SK-N-SH treated with all-trans-retinoic acid at 6 μM for 48 hours (cell line): ENCODE measurements at regions not wholly inside any gene's neighbourhood (a gene's known extent, or its start where the extent isn't known, plus 50 kb on each side); places are given as distances from the start of the nearest gene placed in this dataset.

ENCODE experiments used
- ATAC-seq: fragments of 200-7000 bp; cut with Tn5 transposase; 3 replicates; pipeline ENCODE4 v1.9.1; 2020; ENCODE audit warnings: mild to moderate bottlenecking, moderate library complexity
- BACH2 ChIP-seq: fragments of 250-450 bp; sonication (Bioruptor Pico); IDR thresholded peaks from 2 replicates; pipeline ENCODE4 v1.9.0; 2021; ENCODE audit warnings: mild to moderate bottlenecking, borderline replicate concordance
- CREB5 ChIP-seq: fragments of 250-450 bp; sonication (Bioruptor Pico); IDR thresholded peaks from 2 replicates; pipeline ENCODE4 v1.5.1; 2020; ENCODE audit warnings: low read depth, mild to moderate bottlenecking, moderate library complexity
- CSDC2 ChIP-seq: fragments of 250-450 bp; sonication (Bioruptor Pico); IDR thresholded peaks from 2 replicates; pipeline ENCODE4 v1.5.0; 2020; ENCODE audit warnings: mild to moderate bottlenecking, moderate library complexity
- ESRRG ChIP-seq: fragments of 250-450 bp; sonication (Bioruptor Pico); IDR thresholded peaks from 2 replicates; pipeline ENCODE4 v1.6.1; 2021; ENCODE audit warnings: mild to moderate bottlenecking
- GLIS3 ChIP-seq: fragments of 250-450 bp; sonication (Bioruptor Pico); IDR thresholded peaks from 2 replicates; pipeline ENCODE4 v1.5.0; 2020; ENCODE audit warnings: mild to moderate bottlenecking, moderate library complexity
- ISL1 ChIP-seq: fragments of 250-450 bp; sonication (Bioruptor Pico); IDR thresholded peaks from 2 replicates; pipeline ENCODE4 v2.1.2; 2022; ENCODE audit warnings: mild to moderate bottlenecking, moderate library complexity
- OSR1 ChIP-seq: fragments of 250-450 bp; sonication (Bioruptor Pico); IDR thresholded peaks from 2 replicates; pipeline ENCODE4 v1.8.0; 2022; ENCODE audit warnings: moderate library complexity, mild to moderate bottlenecking, inconsistent platforms
- PATZ1 ChIP-seq: fragments of 250-450 bp; sonication (Bioruptor Pico); IDR thresholded peaks from 2 replicates; pipeline ENCODE4 v1.8.0; 2020; ENCODE audit warnings: mild to moderate bottlenecking, moderate library complexity, borderline replicate concordance
- POU6F1 ChIP-seq: fragments of 250-450 bp; sonication (Bioruptor Pico); IDR thresholded peaks from 2 replicates; pipeline ENCODE4 v1.8.0; 2021; ENCODE audit warnings: low read depth, mild to moderate bottlenecking, moderate library complexity, borderline replicate concordance
- PPARA ChIP-seq: fragments of 250-450 bp; sonication (Bioruptor Pico); IDR thresholded peaks from 2 replicates; pipeline ENCODE4 v1.5.0; 2020; ENCODE audit warnings: mild to moderate bottlenecking, borderline replicate concordance
- SNAI2 ChIP-seq: fragments of 250-450 bp; sonication (Bioruptor Pico); IDR thresholded peaks from 2 replicates; pipeline ENCODE4 v1.5.0; 2020; ENCODE audit warnings: mild to moderate bottlenecking, moderate library complexity
- TCF4 ChIP-seq: fragments of 250-450 bp; sonication (Bioruptor Pico); IDR thresholded peaks from 2 replicates; pipeline ENCODE4 v1.8.0; 2021; ENCODE audit warnings: mild to moderate bottlenecking, moderate library complexity, borderline replicate concordance
- TOX ChIP-seq: fragments of 250-450 bp; sonication (Bioruptor Pico); IDR thresholded peaks from 2 replicates; pipeline ENCODE4 v1.8.0; 2021; ENCODE audit warnings: mild to moderate bottlenecking, moderate library complexity, borderline replicate concordance
- ZC3H10 ChIP-seq: fragments of 250-450 bp; sonication (Bioruptor Pico); IDR thresholded peaks from 2 replicates; pipeline ENCODE4 v1.5.1; 2021; ENCODE audit warnings: mild to moderate bottlenecking, moderate library complexity
- ZFP3 ChIP-seq: fragments of 250-450 bp; sonication (Bioruptor Pico); IDR thresholded peaks from 2 replicates; pipeline ENCODE4 v1.5.0; 2020; ENCODE audit warnings: mild to moderate bottlenecking, moderate library complexity
- ZFP30 ChIP-seq: fragments of 450-650 bp; formaldehyde crosslinking; IDR thresholded peaks from 2 replicates; pipeline ENCODE4 v1.5.0; 2022; ENCODE audit warnings: mild to moderate bottlenecking, moderate library complexity
- ZNF565 ChIP-seq: fragments of 450-650 bp; formaldehyde crosslinking; conservative IDR thresholded peaks from 2 replicates; pipeline ENCODE4 v1.5.0; 2020; ENCODE audit warnings: low read depth, mild to moderate bottlenecking, moderate library complexity
- ZNF70 ChIP-seq: fragments of 450-650 bp; formaldehyde crosslinking; IDR thresholded peaks from 2 replicates; pipeline ENCODE4 v1.5.0; 2020; ENCODE audit warnings: mild to moderate bottlenecking, moderate library complexity
- ZNF8 ChIP-seq: fragments of 450-650 bp; formaldehyde crosslinking; IDR thresholded peaks from 2 replicates; pipeline ENCODE4 v1.5.0; 2020; ENCODE audit warnings: mild to moderate bottlenecking, moderate library complexity
- TF ChIP-seq, protein P1 (sequence below): fragments of 250-450 bp; sonication (Bioruptor Pico); IDR thresholded peaks from 2 replicates; pipeline ENCODE4 v1.5.0; 2020; ENCODE audit warnings: mild to moderate bottlenecking, moderate library complexity

- TF ChIP-seq ZNF8 (CRISPR knock-in tag) (no peak), CSDC2 (no peak), PPARA (CRISPR knock-in tag) (no peak), ZFP30 (CRISPR knock-in tag) (no peak), ISL1 (no peak), POU6F1 (no peak), CREB5 (CRISPR knock-in tag) (no peak), ZNF565 (CRISPR knock-in tag) (no peak), TOX (CRISPR knock-in tag) (no peak), ZC3H10 (no peak)
- TF ChIP-seq, protein P1, sequence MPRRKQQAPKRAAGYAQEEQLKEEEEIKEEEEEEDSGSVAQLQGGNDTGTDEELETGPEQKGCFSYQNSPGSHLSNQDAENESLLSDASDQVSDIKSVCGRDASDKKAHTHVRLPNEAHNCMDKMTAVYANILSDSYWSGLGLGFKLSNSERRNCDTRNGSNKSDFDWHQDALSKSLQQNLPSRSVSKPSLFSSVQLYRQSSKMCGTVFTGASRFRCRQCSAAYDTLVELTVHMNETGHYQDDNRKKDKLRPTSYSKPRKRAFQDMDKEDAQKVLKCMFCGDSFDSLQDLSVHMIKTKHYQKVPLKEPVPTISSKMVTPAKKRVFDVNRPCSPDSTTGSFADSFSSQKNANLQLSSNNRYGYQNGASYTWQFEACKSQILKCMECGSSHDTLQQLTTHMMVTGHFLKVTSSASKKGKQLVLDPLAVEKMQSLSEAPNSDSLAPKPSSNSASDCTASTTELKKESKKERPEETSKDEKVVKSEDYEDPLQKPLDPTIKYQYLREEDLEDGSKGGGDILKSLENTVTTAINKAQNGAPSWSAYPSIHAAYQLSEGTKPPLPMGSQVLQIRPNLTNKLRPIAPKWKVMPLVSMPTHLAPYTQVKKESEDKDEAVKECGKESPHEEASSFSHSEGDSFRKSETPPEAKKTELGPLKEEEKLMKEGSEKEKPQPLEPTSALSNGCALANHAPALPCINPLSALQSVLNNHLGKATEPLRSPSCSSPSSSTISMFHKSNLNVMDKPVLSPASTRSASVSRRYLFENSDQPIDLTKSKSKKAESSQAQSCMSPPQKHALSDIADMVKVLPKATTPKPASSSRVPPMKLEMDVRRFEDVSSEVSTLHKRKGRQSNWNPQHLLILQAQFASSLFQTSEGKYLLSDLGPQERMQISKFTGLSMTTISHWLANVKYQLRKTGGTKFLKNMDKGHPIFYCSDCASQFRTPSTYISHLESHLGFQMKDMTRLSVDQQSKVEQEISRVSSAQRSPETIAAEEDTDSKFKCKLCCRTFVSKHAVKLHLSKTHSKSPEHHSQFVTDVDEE (CRISPR knock-in tag): no peak
- ATAC-seq: no peak
These were observed 408.7 kb downstream of the TLE4 start for GRCh38 chr9:79980432-79980831.

GRCh38 chr9:79977510-79978197, 405.9 kb downstream of the TLE4 start:
- no peak for TF ChIP-seq TOX (CRISPR knock-in tag)
- ATAC-seq: no peak

- no peak for ATAC-seq
- TF ChIP-seq TOX (CRISPR knock-in tag): no peak
- TF ChIP-seq OSR1: no peak
- TF ChIP-seq PPARA (CRISPR knock-in tag): no peak
- no peak for TF ChIP-seq ZNF70 (CRISPR knock-in tag)
- TF ChIP-seq ISL1: no peak
- no peak for TF ChIP-seq CREB5 (CRISPR knock-in tag)
- TF ChIP-seq ZFP3 (CRISPR knock-in tag): no peak
- no peak for TF ChIP-seq GLIS3 (CRISPR knock-in tag)
- no peak for TF ChIP-seq ESRRG (CRISPR knock-in tag)
- no peak for TF ChIP-seq BACH2 (CRISPR knock-in tag)
- no peak for TF ChIP-seq SNAI2 (CRISPR knock-in tag)
- TF ChIP-seq ZFP30 (CRISPR knock-in tag): no peak
These were observed 405.3 kb downstream of the TLE4 start for GRCh38 chr9:79977074-79977435.

GRCh38 chr9:79976257-79977073, 404.7 kb downstream of the TLE4 start:
- ATAC-seq: no peak
- no peak for TF ChIP-seq ZC3H10
- TF ChIP-seq PATZ1 (CRISPR knock-in tag): no peak
- TF ChIP-seq POU6F1: no peak
- no peak for TF ChIP-seq OSR1
- TF ChIP-seq, protein P1 (CRISPR knock-in tag): no peak
- no peak for TF ChIP-seq TCF4 (CRISPR knock-in tag)
- TF ChIP-seq PPARA (CRISPR knock-in tag): no peak
- TF ChIP-seq ZNF70 (CRISPR knock-in tag): no peak
